AG08395 (cell line): ENCODE measurements at regions not wholly inside any gene's neighbourhood (a gene's known extent, or its start where the extent isn't known, plus 50 kb on each side); places are given as distances from the start of the nearest gene placed in this dataset.
A peak's percentile ranks its signal among the peaks of the same experiment; 100 is the strongest.

Experiments used
- DNase-seq: peaks from one replicate; pipeline ENCODE4 v3.0.0; 2012; ENCODE audit warnings: mixed read lengths, low spot score

GRCh38 chr7:22962775-22963350 lies 51.1 kb downstream of the HYCC1 start:
- no peak for DNase-seq

GRCh38 chr7:22958742-22959141 lies 55.2 kb downstream of the HYCC1 start:
- no peak for DNase-seq

- DNase-seq: no peak
These were observed 59.7 kb downstream of the HYCC1 start for GRCh38 chr7:22954251-22954650.

- DNase-seq: no peak
These were observed 61.5 kb downstream of the HYCC1 start for GRCh38 chr7:22952306-22953015.

- no peak for DNase-seq
These were observed 64.0 kb downstream of the HYCC1 start for GRCh38 chr7:22949944-22950343.

GRCh38 chr7:22949221-22949620 lies 64.7 kb downstream of the HYCC1 start:
- no peak for DNase-seq

GRCh38 chr7:22948770-22949169 lies 65.2 kb downstream of the HYCC1 start:
- DNase-seq: no peak

GRCh38 chr7:22945584-22945983 lies 68.3 kb downstream of the HYCC1 start:
- DNase-seq: peak; percentile 14

- DNase-seq: no peak
These were observed 69.4 kb downstream of the HYCC1 start for GRCh38 chr7:22944510-22944909.

GRCh38 chr7:22944022-22944421 lies 69.9 kb downstream of the HYCC1 start:
- DNase-seq: peak; percentile 7

GRCh38 chr7:22942191-22942590 lies 71.7 kb downstream of the HYCC1 start:
- DNase-seq: no peak

GRCh38 chr7:22939842-22940241 lies 74.1 kb downstream of the HYCC1 start:
- no peak for DNase-seq

GRCh38 chr7:22937946-22938345 lies 76.0 kb downstream of the HYCC1 start:
- DNase-seq: no peak

GRCh38 chr7:22936246-22936645 lies 77.7 kb downstream of the HYCC1 start:
- no peak for DNase-seq

- DNase-seq: peak; percentile 10
These were observed 78.7 kb downstream of the HYCC1 start for GRCh38 chr7:22935269-22935668.

- peak; percentile 43 for DNase-seq
These were observed 79.4 kb downstream of the HYCC1 start for GRCh38 chr7:22934473-22935065.

GRCh38 chr7:22934023-22934422 lies 79.9 kb downstream of the HYCC1 start:
- DNase-seq: peak; percentile 34

- DNase-seq: no peak
These were observed 81.0 kb downstream of the HYCC1 start for GRCh38 chr7:22932896-22933295.

GRCh38 chr7:22931011-22931410 lies 82.9 kb downstream of the HYCC1 start:
- DNase-seq: peak; percentile 22

GRCh38 chr7:22922307-22922706 lies 91.6 kb downstream of the HYCC1 start:
- DNase-seq: no peak

- DNase-seq: no peak
These were observed 92.4 kb downstream of the HYCC1 start for GRCh38 chr7:22921386-22922086.

- DNase-seq: no peak
These were observed 93.3 kb downstream of the HYCC1 start for GRCh38 chr7:22920672-22921071.

- no peak for DNase-seq
These were observed 90.5 kb upstream of the TOMM7 start for GRCh38 chr7:22913158-22913557.
